K562 (cell line): ENCODE measurements at regions not wholly inside any gene's neighbourhood (a gene's known extent, or its start where the extent isn't known, plus 50 kb on each side); places are given as distances from the start of the nearest gene placed in this dataset.

Source experiments
- ARID4B ChIP-seq: sonication (generic); formaldehyde crosslinking; IDR thresholded peaks from 2 replicates; pipeline ENCODE4 v1.8.0; 2022; ENCODE audit warnings: mild to moderate bottlenecking, missing genetic modification reagents
- JUNB ChIP-seq: fragments of 450-650 bp; formaldehyde crosslinking; conservative IDR thresholded peaks from 2 replicates; pipeline ENCODE4 v1.4.0; 2020; ENCODE audit warnings: mild to moderate bottlenecking
- KDM4B ChIP-seq, 2 experiments: fragments of 450-650 bp in 1 of 2; sonication (generic) in 1 of 2; IDR thresholded peaks; 2 replicates each; pipeline ENCODE4 v1.6.1; 2016 to 2017; ENCODE audit warnings: borderline replicate concordance in 2 of 2, antibody characterized with exemption in 1 of 2, low read depth in 1 of 2, mild to moderate bottlenecking in 1 of 2
- MNT ChIP-seq, 2 experiments: fragments of 450-650 bp; conservative IDR thresholded peaks; 2 replicates each; pipeline ENCODE4 v1.6.1; 2017; ENCODE audit warnings: mild to moderate bottlenecking in 2 of 2, moderate library complexity in 2 of 2
- POLR2A ChIP-seq: fragments of 450-650 bp; conservative IDR thresholded peaks from 2 replicates; pipeline ENCODE4 v1.6.1; 2016
- RFX5 ChIP-seq: IDR thresholded peaks from 2 replicates; pipeline ENCODE4 v1.6.1; 2011; ENCODE audit warnings: low read depth, mild to moderate bottlenecking, improper control_type of control experiment, low read length
- STAT5B ChIP-seq: fragments of 250-450 bp; sonication (Bioruptor Pico); IDR thresholded peaks from 2 replicates; pipeline ENCODE4 v1.8.0; 2021; ENCODE audit warnings: mild to moderate bottlenecking, inconsistent platforms
- ZNF121 ChIP-seq: sonication (generic); formaldehyde crosslinking; conservative IDR thresholded peaks from 2 replicates; pipeline ENCODE4 v1.8.0; 2022; ENCODE audit warnings: missing genetic modification reagents
- ZNF316 ChIP-seq: fragments of 450-650 bp; IDR thresholded peaks from 2 replicates; pipeline ENCODE4 v1.6.1; 2016

GRCh38 chr2:209240204-209240603, 183.6 kb upstream of the MAP2 start:
- TF ChIP-seq ZNF121 (CRISPR knock-in tag): no peak
- TF ChIP-seq RFX5: no peak
- TF ChIP-seq ZNF316: no peak
- no peak for TF ChIP-seq KDM4B (IDR thresholded peaks at IDR 0.05; ENCODE audit: borderline replicate concordance in 2 of 2, low read depth in 1 of 2)
- no peak for TF ChIP-seq JUNB (CRISPR knock-in tag)
- TF ChIP-seq POLR2A: no peak
- TF ChIP-seq STAT5B (CRISPR knock-in tag): no peak
- TF ChIP-seq MNT (conservative IDR thresholded peaks at IDR 0.05): no peak
- TF ChIP-seq ARID4B (CRISPR knock-in tag): no peak
